NCI-H1092 treated with DMSO at 0.1 percent for 48 hours (cell line): ENCODE measurements at regions not wholly inside any gene's neighbourhood (a gene's known extent, or its start where the extent isn't known, plus 50 kb on each side); places are given as distances from the start of the nearest gene placed in this dataset.
A peak's percentile ranks its signal among the peaks of the same experiment; 100 is the strongest.

ENCODE experiments used
- DNase-seq: peaks from one replicate; lab custom pipeline; 2025; lab: John Stamatoyannopoulos, UW

- no peak for DNase-seq
Observed at GRCh38 chr12:18207266-18207665, 54.1 kb upstream of the PIK3C2G start.

- no peak for DNase-seq
Observed at GRCh38 chr12:18206198-18206597, 55.1 kb upstream of the PIK3C2G start.

- no peak for DNase-seq
Observed at GRCh38 chr12:18204053-18204452, 57.3 kb upstream of the PIK3C2G start.

GRCh38 chr12:18192119-18192518, 69.2 kb upstream of the PIK3C2G start:
- no peak for DNase-seq

- DNase-seq, result no peak
Observed at GRCh38 chr12:18183141-18183540, 78.2 kb upstream of the PIK3C2G start.

- no peak for DNase-seq
Observed at GRCh38 chr12:18171571-18171970, 81.6 kb upstream of the RERGL start.

- no peak for DNase-seq
Observed at GRCh38 chr12:18168016-18168415, 78.0 kb upstream of the RERGL start.

GRCh38 chr12:18165889-18166288, 75.9 kb upstream of the RERGL start:
- no peak for DNase-seq

GRCh38 chr12:18165422-18165871, 75.5 kb upstream of the RERGL start:
- peak; percentile 40 for DNase-seq

GRCh38 chr12:18160901-18161300, 70.9 kb upstream of the RERGL start:
- DNase-seq, result no peak

GRCh38 chr12:18158774-18159557, 69.0 kb upstream of the RERGL start:
- no peak for DNase-seq

- no peak for DNase-seq
Observed at GRCh38 chr12:18153826-18154225, 63.8 kb upstream of the RERGL start.

GRCh38 chr12:18151036-18151435, 61.0 kb upstream of the RERGL start:
- DNase-seq, result no peak

GRCh38 chr12:18148961-18149360, 59.0 kb upstream of the RERGL start:
- no peak for DNase-seq

GRCh38 chr12:18146363-18146762, 56.4 kb upstream of the RERGL start:
- no peak for DNase-seq

GRCh38 chr12:18145924-18146323, 55.9 kb upstream of the RERGL start:
- no peak for DNase-seq

- no peak for DNase-seq
Observed at GRCh38 chr12:18141048-18141982, 51.3 kb upstream of the RERGL start.

GRCh38 chr12:18139989-18140596, 50.1 kb upstream of the RERGL start:
- peak; percentile 36 for DNase-seq
